Ishikawa (cell line): ENCODE measurements at regions not wholly inside any gene's neighbourhood (a gene's known extent, or its start where the extent isn't known, plus 50 kb on each side); places are given as distances from the start of the nearest gene placed in this dataset.

ENCODE experiments used
- CEBPB ChIP-seq: IDR thresholded peaks from 2 replicates; pipeline ENCODE4 v1.6.1; 2012
- EGR1 ChIP-seq: IDR thresholded peaks from 2 replicates; pipeline ENCODE4 v1.6.1; 2012
- EP300 ChIP-seq: IDR thresholded peaks from 2 replicates; pipeline ENCODE4 v1.6.1; 2012; ENCODE audit warnings: borderline replicate concordance
- FOXM1 ChIP-seq: IDR thresholded peaks from 2 replicates; pipeline ENCODE4 v1.6.1; 2012; ENCODE audit warnings: low read depth, borderline replicate concordance
- NFIC ChIP-seq: IDR thresholded peaks from 2 replicates; pipeline ENCODE4 v1.6.1; 2012
- RAD21 ChIP-seq: IDR thresholded peaks from 2 replicates; pipeline ENCODE4 v1.6.1; 2012; ENCODE audit warnings: low read depth
- TAF1 ChIP-seq: IDR thresholded peaks from 2 replicates; pipeline ENCODE4 v1.6.1; 2012; ENCODE audit warnings: low read depth, mild to moderate bottlenecking
- TCF12 ChIP-seq: IDR thresholded peaks from 2 replicates; pipeline ENCODE4 v1.6.1; 2012; ENCODE audit warnings: low read depth
- TEAD4 ChIP-seq: IDR thresholded peaks from 2 replicates; pipeline ENCODE4 v1.6.1; 2012
- YY1 ChIP-seq: IDR thresholded peaks from 2 replicates; pipeline ENCODE4 v1.6.1; 2012; ENCODE audit warnings: low read depth
- ZBTB7A ChIP-seq: IDR thresholded peaks from 2 replicates; pipeline ENCODE4 v1.6.1; 2012; ENCODE audit warnings: low read depth
- TF ChIP-seq, protein P1 (sequence below): IDR thresholded peaks from 2 replicates; pipeline ENCODE4 v1.6.1; 2012
- TF ChIP-seq, protein P2 (sequence below): IDR thresholded peaks from 2 replicates; pipeline ENCODE4 v1.6.1; 2012; ENCODE audit warnings: low read depth, mild to moderate bottlenecking
- TF ChIP-seq, protein P3 (sequence below): IDR thresholded peaks from 2 replicates; pipeline ENCODE4 v1.6.1; 2012

- TF ChIP-seq, protein P1, sequence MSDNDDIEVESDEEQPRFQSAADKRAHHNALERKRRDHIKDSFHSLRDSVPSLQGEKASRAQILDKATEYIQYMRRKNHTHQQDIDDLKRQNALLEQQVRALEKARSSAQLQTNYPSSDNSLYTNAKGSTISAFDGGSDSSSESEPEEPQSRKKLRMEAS: no peak
- TF ChIP-seq, protein P2, sequence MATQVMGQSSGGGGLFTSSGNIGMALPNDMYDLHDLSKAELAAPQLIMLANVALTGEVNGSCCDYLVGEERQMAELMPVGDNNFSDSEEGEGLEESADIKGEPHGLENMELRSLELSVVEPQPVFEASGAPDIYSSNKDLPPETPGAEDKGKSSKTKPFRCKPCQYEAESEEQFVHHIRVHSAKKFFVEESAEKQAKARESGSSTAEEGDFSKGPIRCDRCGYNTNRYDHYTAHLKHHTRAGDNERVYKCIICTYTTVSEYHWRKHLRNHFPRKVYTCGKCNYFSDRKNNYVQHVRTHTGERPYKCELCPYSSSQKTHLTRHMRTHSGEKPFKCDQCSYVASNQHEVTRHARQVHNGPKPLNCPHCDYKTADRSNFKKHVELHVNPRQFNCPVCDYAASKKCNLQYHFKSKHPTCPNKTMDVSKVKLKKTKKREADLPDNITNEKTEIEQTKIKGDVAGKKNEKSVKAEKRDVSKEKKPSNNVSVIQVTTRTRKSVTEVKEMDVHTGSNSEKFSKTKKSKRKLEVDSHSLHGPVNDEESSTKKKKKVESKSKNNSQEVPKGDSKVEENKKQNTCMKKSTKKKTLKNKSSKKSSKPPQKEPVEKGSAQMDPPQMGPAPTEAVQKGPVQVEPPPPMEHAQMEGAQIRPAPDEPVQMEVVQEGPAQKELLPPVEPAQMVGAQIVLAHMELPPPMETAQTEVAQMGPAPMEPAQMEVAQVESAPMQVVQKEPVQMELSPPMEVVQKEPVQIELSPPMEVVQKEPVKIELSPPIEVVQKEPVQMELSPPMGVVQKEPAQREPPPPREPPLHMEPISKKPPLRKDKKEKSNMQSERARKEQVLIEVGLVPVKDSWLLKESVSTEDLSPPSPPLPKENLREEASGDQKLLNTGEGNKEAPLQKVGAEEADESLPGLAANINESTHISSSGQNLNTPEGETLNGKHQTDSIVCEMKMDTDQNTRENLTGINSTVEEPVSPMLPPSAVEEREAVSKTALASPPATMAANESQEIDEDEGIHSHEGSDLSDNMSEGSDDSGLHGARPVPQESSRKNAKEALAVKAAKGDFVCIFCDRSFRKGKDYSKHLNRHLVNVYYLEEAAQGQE: no peak
- TF ChIP-seq RAD21 (no peak), EGR1 (no peak), ZBTB7A (no peak), TAF1 (no peak), NFIC (no peak), TCF12 (no peak), TEAD4 (no peak), YY1 (no peak)
These were observed 939.1 kb downstream of the FSCB start for GRCh38 chr14:43568022-43568421.

GRCh38 chr14:43548368-43548767, 958.7 kb downstream of the FSCB start:
- TF ChIP-seq FOXM1 (no peak), YY1 (no peak), RAD21 (no peak), ZBTB7A (no peak), TCF12 (no peak), EP300 (no peak), TEAD4 (no peak), TAF1 (no peak), EGR1 (no peak)
- TF ChIP-seq, protein P2: no peak
- TF ChIP-seq, protein P3, sequence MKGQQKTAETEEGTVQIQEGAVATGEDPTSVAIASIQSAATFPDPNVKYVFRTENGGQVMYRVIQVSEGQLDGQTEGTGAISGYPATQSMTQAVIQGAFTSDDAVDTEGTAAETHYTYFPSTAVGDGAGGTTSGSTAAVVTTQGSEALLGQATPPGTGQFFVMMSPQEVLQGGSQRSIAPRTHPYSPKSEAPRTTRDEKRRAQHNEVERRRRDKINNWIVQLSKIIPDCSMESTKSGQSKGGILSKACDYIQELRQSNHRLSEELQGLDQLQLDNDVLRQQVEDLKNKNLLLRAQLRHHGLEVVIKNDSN: no peak
- TF ChIP-seq, protein P1: no peak

DNA sequence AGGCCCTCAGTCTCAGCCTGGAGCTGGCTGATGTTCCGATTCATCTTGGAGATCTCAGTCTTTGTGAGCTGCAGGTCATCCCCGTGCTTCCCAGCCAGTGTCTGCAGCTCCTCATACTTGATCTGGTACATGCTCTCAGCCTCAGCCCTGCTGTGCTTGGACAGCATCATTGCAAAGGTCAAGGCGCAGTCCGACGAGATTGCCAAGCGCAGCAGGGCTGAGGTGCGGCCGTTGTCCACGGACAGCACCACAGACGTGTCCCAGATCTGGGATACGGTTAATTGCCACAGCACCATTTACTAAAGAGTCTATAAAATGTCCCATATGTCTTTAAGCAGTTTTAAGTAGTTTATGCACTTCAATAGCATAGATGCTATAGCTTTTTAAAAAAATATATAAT, 965.7 kb downstream of the FSCB start:
- TF ChIP-seq TCF12 (no peak), ZBTB7A (no peak), RAD21 (no peak), CEBPB (no peak), EGR1 (no peak), TEAD4 (no peak), FOXM1 (no peak), NFIC (no peak), TAF1 (no peak)
- TF ChIP-seq, protein P1: no peak
- TF ChIP-seq, protein P2: no peak
- TF ChIP-seq, protein P3: no peak

DNA sequence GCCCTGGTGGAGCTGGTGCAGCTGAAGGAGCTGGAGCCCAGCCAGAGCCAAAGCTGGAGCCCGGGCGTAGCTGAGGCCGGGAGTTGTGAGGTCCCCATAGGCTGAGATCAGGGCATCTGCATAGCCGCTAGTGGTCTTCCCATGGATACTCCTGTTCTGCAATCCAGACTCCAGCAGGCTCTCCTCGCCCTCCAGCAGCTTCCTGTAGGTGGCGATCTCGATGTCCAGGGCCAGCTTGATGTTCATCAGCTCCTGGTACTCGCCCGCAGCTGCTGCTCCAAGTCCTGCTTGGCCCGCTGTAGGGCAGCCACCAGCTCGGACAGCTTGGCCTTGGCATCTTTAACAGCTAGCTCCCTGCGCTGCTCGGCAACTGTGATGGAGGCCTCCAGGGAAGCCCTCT, 966.1 kb downstream of the FSCB start:
- TF ChIP-seq RAD21 (peak; percentile 29; the same call in 1 of the 2 replicates), EGR1 (no peak)
- TF ChIP-seq, protein P3: no peak

GRCh38 chr14:43539210-43539609, 967.9 kb downstream of the FSCB start:
- 0 out of 2 replicates have a peak, but pooled peaks have one; percentile 11 for TF ChIP-seq TEAD4
- TF ChIP-seq, protein P2: no peak
